ENCODE measurements at regions not wholly inside any gene's neighbourhood (a gene's known extent, or its start where the extent isn't known, plus 50 kb on each side); places are given as distances from the start of the nearest gene placed in this dataset.

GRCh38 chr5:125323613-125324012, 577.2 kb upstream of the ZNF608 start:
- TF ChIP-seq CTCF (IDR thresholded peaks at IDR 0.05; ENCODE audit: low read depth, low read length) = no peak
- H3K27me3 ChIP-seq = no peaks in the 10 kb centered on the region
- H3K9me3 ChIP-seq = no peaks in the 10 kb centered on the region
- H3K4me1 ChIP-seq = peaks cover 11% of the 10 kb centered on the region; the same call in 1 of the 2 replicates
- H3K36me3 ChIP-seq = no peaks in the 10 kb centered on the region
- no peak for DNase-seq
- H3K4me3 ChIP-seq (ENCODE audit: low read depth, low read length) = no peak overlapping the region

- Histone ChIP-seq H3K4me1 (peaks cover 11% of the 10 kb centered on the region; the same call in 1 of the 2 replicates), H3K4me3 (ENCODE audit: low read depth, low read length) (peak overlapping the region; percentile 3; the same call in 1 of the 2 replicates), H3K27me3 (no peaks in the 10 kb centered on the region), H3K9me3 (no peaks in the 10 kb centered on the region), H3K36me3 (no peaks in the 10 kb centered on the region)
- TF ChIP-seq CTCF (IDR thresholded peaks at IDR 0.05; ENCODE audit: low read depth, low read length) = no peak
- no peak for DNase-seq
These were observed 579.2 kb upstream of the ZNF608 start for GRCh38 chr5:125325488-125326149.

DNA sequence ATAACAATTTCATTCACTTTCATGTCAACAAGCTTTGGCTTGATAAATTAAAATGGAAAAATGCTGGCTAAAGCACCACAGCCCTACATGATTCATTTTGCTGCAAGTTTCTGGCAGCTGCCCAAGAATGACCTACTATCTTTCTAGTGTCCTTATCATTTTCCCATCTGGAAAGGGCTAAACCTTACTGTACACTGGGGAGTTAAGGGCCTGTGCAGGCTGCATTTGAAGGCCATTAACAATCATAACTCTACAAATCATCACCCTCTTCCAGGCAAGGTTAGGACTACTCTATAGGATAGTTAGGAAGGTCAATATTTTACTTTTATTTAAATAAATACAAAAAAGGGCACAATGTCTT, 579.7 kb upstream of the ZNF608 start:
- H3K9me3 ChIP-seq = no peaks in the 10 kb centered on the region
- H3K36me3 ChIP-seq = no peaks in the 10 kb centered on the region
- DNase-seq = peak; percentile 89
- no peak for TF ChIP-seq CTCF (IDR thresholded peaks at IDR 0.05; ENCODE audit: low read depth, low read length)
- peak overlapping the region; percentile 3; the same call in 1 of the 2 replicates for H3K4me3 ChIP-seq (ENCODE audit: low read depth, low read length)
- peaks cover 11% of the 10 kb centered on the region; the same call in 1 of the 2 replicates for H3K4me1 ChIP-seq
- no peaks in the 10 kb centered on the region for H3K27me3 ChIP-seq

- no peak for DNase-seq
- Histone ChIP-seq H3K36me3 (no peaks in the 10 kb centered on the region), H3K9me3 (no peaks in the 10 kb centered on the region), H3K4me3 (ENCODE audit: low read depth, low read length) (no peak overlapping the region), H3K27me3 (no peaks in the 10 kb centered on the region), H3K4me1 (peaks cover 16% of the 10 kb centered on the region; the same call in 1 of the 2 replicates)
- no peak for TF ChIP-seq CTCF (IDR thresholded peaks at IDR 0.05; ENCODE audit: low read depth, low read length)
These were observed 581.2 kb upstream of the ZNF608 start for GRCh38 chr5:125327676-125328075.

DNA sequence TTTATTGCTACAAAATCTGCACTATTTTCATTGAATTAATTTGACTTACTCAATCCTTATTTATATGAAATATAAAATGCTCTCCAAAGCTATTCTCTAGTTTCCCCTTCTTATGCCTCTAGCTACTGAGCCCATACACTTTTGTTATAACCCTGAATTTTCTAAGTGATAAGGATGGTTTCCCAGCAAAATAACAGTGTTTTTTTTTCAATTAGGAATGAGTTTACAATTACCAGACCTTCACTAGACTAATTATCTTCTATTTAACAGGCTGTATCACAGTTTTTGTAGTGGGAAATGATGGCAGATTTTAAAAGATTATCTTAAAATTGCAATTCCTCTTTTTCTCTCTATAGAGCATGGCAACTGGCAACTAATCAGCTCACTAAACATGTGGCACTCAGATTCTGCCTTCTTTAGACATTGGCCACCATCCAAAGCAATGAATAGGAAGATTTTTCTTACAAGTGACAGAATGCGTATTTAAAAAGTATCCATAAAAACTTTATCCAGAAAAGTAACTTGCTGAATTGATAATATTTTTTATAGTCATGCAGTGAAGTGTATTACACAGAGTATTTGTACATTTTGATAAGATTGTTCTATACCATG, 585.7 kb upstream of the ZNF608 start:
- no peak for TF ChIP-seq CTCF (IDR thresholded peaks at IDR 0.05; ENCODE audit: low read depth, low read length)
- Histone ChIP-seq H3K27me3 (no peaks in the 10 kb centered on the region), H3K4me1 (peaks cover 5% of the 10 kb centered on the region; the same call in 1 of the 2 replicates), H3K4me3 (ENCODE audit: low read depth, low read length) (no peak overlapping the region), H3K9me3 (no peaks in the 10 kb centered on the region), H3K36me3 (no peaks in the 10 kb centered on the region)
- no peak for DNase-seq

DNA sequence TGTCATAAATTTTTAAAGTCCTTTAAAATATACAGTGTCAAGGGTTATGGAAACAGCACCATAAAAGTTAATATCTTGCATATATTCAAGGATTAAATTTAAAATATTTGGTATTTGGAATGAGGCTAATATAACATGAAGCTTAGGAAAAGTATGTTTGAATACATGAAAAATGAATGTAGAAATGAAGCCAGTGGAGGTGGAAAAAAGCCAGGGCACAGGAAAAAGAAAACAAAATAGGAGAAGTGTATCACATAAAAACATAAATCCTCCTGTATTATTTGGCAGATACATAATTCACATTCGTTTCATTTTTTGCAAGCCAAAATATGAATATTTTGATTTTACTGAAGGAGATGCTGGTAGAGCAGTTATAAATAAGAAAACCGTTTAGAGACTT, 587.0 kb upstream of the ZNF608 start:
- Histone ChIP-seq H3K4me1 (peaks cover 5% of the 10 kb centered on the region; the same call in 1 of the 2 replicates), H3K27me3 (no peaks in the 10 kb centered on the region), H3K9me3 (no peaks in the 10 kb centered on the region), H3K4me3 (ENCODE audit: low read depth, low read length) (no peak overlapping the region), H3K36me3 (no peaks in the 10 kb centered on the region)
- no peak for TF ChIP-seq CTCF (IDR thresholded peaks at IDR 0.05; ENCODE audit: low read depth, low read length)
- no peak for DNase-seq
